IMR-90 (cell line): ENCODE measurements at regions not wholly inside any gene's neighbourhood (a gene's known extent, or its start where the extent isn't known, plus 50 kb on each side); places are given as distances from the start of the nearest gene placed in this dataset.
A peak's percentile ranks its signal among the peaks of the same experiment; 100 is the strongest.

Experiments used
- ATAC-seq: fragments of 200-7000 bp; cut with Tn5 transposase; 2 replicates; pipeline ENCODE4 v1.9.1; 2020; ENCODE audit warnings: low read depth, mild to moderate bottlenecking, moderate library complexity
- BruUV-seq: library from RNA; stranded (reverse); fragments of 400-500 nt; replicated peaks from 2 replicates; lab custom pipeline; 2021; lab: Mats Ljungman, UMichigan
- CTCF ChIA-PET: fragments of 300-600 bp; formaldehyde crosslinking; extraction: SDS; loops from one replicate; lab custom pipeline; 2021; ENCODE audit warnings: antibody characterized with exemption; lab: Yijun Ruan, JAX
- POLR2A ChIA-PET: fragments of 300-600 bp; sonication (Branson Sonifier 250); formaldehyde crosslinking; loops from one replicate; lab custom pipeline; 2022; ENCODE audit warnings: antibody characterized with exemption; ENCODE audit not compliant: unreplicated experiment; lab: Charles Lee
- DNase-seq: peaks from one replicate; pipeline ENCODE4 v3.0.0; 2013
- H2AFZ ChIP-seq: replicated peaks from 2 replicates; pipeline ENCODE3; 2013; ENCODE audit warnings: low read length, mild to moderate bottlenecking; ENCODE audit not compliant: poor library complexity
- H2AK5ac ChIP-seq: 2 replicates; pipeline ENCODE4 v1.6.1; 2013; ENCODE audit warnings: low read depth, low read length, inconsistent platforms
- H2AK9ac ChIP-seq: replicated peaks from 2 replicates; pipeline ENCODE3; 2013; ENCODE audit warnings: mild to moderate bottlenecking, low read depth, low read length, moderate library complexity; ENCODE audit not compliant: poor library complexity
- H2BK120ac ChIP-seq: 2 replicates; pipeline ENCODE4 v1.6.1; 2013; ENCODE audit warnings: low read depth, low read length, inconsistent platforms
- H2BK15ac ChIP-seq: 3 replicates; pipeline ENCODE4 v1.6.1; 2013; ENCODE audit warnings: low read depth, low read length, inconsistent platforms
- H2BK20ac ChIP-seq: 2 replicates; pipeline ENCODE4 v1.6.1; 2013; ENCODE audit warnings: low read depth, mild to moderate bottlenecking, inconsistent platforms, low read length, moderate library complexity
- H2BK5ac ChIP-seq: 2 replicates; pipeline ENCODE4 v1.6.1; 2013; ENCODE audit warnings: mild to moderate bottlenecking, low read depth, low read length, inconsistent platforms; ENCODE audit not compliant: poor library complexity, severe bottlenecking
- H3K14ac ChIP-seq: replicated peaks from 2 replicates; pipeline ENCODE4 v1.6.1; 2013; ENCODE audit warnings: low read depth, low read length, inconsistent platforms
- H3K18ac ChIP-seq: 2 replicates; pipeline ENCODE4 v1.6.1; 2013; ENCODE audit warnings: low read depth, low read length, control low read depth
- H3K23ac ChIP-seq: 2 replicates; pipeline ENCODE4 v1.6.1; 2013; ENCODE audit warnings: low read depth, low read length, inconsistent platforms
- H3K27ac ChIP-seq: 2 replicates; pipeline ENCODE4 v1.5.1; 2013; ENCODE audit warnings: mild to moderate bottlenecking, control low read depth, low read length; ENCODE audit not compliant: insufficient read depth
- H3K27me3 ChIP-seq: 2 replicates; pipeline ENCODE4 v1.6.1; 2013; ENCODE audit warnings: low read length; ENCODE audit not compliant: control insufficient read depth, insufficient read depth
- H3K36me3 ChIP-seq: 2 replicates; pipeline ENCODE4 v1.6.1; 2013; ENCODE audit warnings: low read length, mixed read lengths; ENCODE audit not compliant: control insufficient read depth, insufficient read depth
- H3K4ac ChIP-seq: 2 replicates; pipeline ENCODE4 v1.6.1; 2013; ENCODE audit warnings: low read depth, low read length, inconsistent platforms
- H3K4me1 ChIP-seq: 2 replicates; pipeline ENCODE4 v1.6.1; 2013; ENCODE audit warnings: low read length, mixed read lengths; ENCODE audit not compliant: control insufficient read depth, insufficient read depth
- H3K4me2 ChIP-seq: 2 replicates; pipeline ENCODE4 v1.6.1; 2013; ENCODE audit warnings: low read depth, mild to moderate bottlenecking, control low read depth, low read length, moderate library complexity
- H3K4me3 ChIP-seq: 2 replicates; pipeline ENCODE4 v1.5.1; 2013; ENCODE audit warnings: low read depth, mild to moderate bottlenecking, control low read depth, low read length, moderate library complexity; ENCODE audit not compliant: insufficient read depth
- H3K56ac ChIP-seq: 2 replicates; pipeline ENCODE4 v1.6.1; 2013; ENCODE audit warnings: low read length, inconsistent platforms; ENCODE audit not compliant: insufficient read depth; ENCODE audit errors: extremely low read depth
- H3K79me1 ChIP-seq, 2 experiments: 2 replicates each; pipeline ENCODE4 v1.6.1; 2013; ENCODE audit warnings: low read length in 2 of 2, inconsistent platforms in 1 of 2, low read depth in 1 of 2
- H3K9ac ChIP-seq: 2 replicates; pipeline ENCODE4 v1.6.1; 2013; ENCODE audit warnings: low read depth, low read length, control low read depth
- H3K9me1 ChIP-seq: 2 replicates; pipeline ENCODE4 v1.6.1; 2013; ENCODE audit warnings: low read length, inconsistent platforms; ENCODE audit not compliant: insufficient read depth
- H3K9me3 ChIP-seq: 2 replicates; pipeline ENCODE4 v1.6.1; 2013; ENCODE audit warnings: low read length; ENCODE audit not compliant: control insufficient read depth, insufficient read depth
- H4K20me1 ChIP-seq: 2 replicates; pipeline ENCODE4 v1.6.1; 2013; ENCODE audit warnings: low read length, inconsistent platforms; ENCODE audit not compliant: insufficient read depth
- H4K5ac ChIP-seq: 2 replicates; pipeline ENCODE4 v1.6.1; 2013; ENCODE audit warnings: mild to moderate bottlenecking, low read depth, low read length, control low read depth
- H4K8ac ChIP-seq, 2 experiments: 2 replicates each; pipeline ENCODE4 v1.6.1; 2013; ENCODE audit warnings: low read depth in 2 of 2, low read length in 2 of 2, control low read depth in 1 of 2, inconsistent platforms in 1 of 2
- H4K91ac ChIP-seq: 2 replicates; pipeline ENCODE4 v1.6.1; 2013; ENCODE audit warnings: low read depth, low read length, inconsistent platforms; ENCODE audit not compliant: insufficient read depth
- BHLHE40 ChIP-seq: fragments of 150-350 bp; IDR thresholded peaks from 2 replicates; pipeline ENCODE4 v1.6.1; 2016; ENCODE audit warnings: mild to moderate bottlenecking, low read depth, low read length
- CEBPB ChIP-seq: IDR thresholded peaks from 2 replicates; pipeline ENCODE4 v1.6.1; 2012; ENCODE audit warnings: low read depth, low read length, improper control_type of control experiment
- CHD1 ChIP-seq: IDR thresholded peaks from 2 replicates; pipeline ENCODE4 v1.6.1; 2012; ENCODE audit warnings: low read depth, low read length, improper control_type of control experiment
- ELK1 ChIP-seq: fragments of 150-350 bp; IDR thresholded peaks from 2 replicates; pipeline ENCODE4 v1.6.1; 2016; ENCODE audit warnings: low read depth, mild to moderate bottlenecking, low read length, moderate library complexity, borderline replicate concordance
- FOS ChIP-seq: fragments of 150-350 bp; IDR thresholded peaks from 2 replicates; pipeline ENCODE4 v1.6.1; 2016; ENCODE audit warnings: low read depth, low read length
- MAFK ChIP-seq: IDR thresholded peaks from 2 replicates; pipeline ENCODE4 v1.6.1; 2012; ENCODE audit warnings: low read depth, low read length, improper control_type of control experiment
- MAZ ChIP-seq: IDR thresholded peaks from 2 replicates; pipeline ENCODE4 v1.6.1; 2012; ENCODE audit warnings: low read depth, mild to moderate bottlenecking, low read length, improper control_type of control experiment, moderate library complexity, borderline replicate concordance
- MXI1 ChIP-seq: IDR thresholded peaks from 2 replicates; pipeline ENCODE4 v1.6.1; 2012; ENCODE audit warnings: low read depth, mild to moderate bottlenecking, low read length, moderate library complexity, borderline replicate concordance
- NFE2L2 ChIP-seq: fragments of 150-350 bp; IDR thresholded peaks from 2 replicates; pipeline ENCODE4 v1.6.1; 2016; ENCODE audit warnings: low read depth, mild to moderate bottlenecking, low read length
- RFX5 ChIP-seq: IDR thresholded peaks from 2 replicates; pipeline ENCODE4 v1.8.0; 2012; ENCODE audit warnings: low read depth, mild to moderate bottlenecking, low read length, moderate library complexity
- SMC3 ChIP-seq: fragments of 150-350 bp; IDR thresholded peaks from 2 replicates; pipeline ENCODE4 v1.6.1; 2016; ENCODE audit warnings: low read depth, mild to moderate bottlenecking, antibody characterized with exemption, low read length, moderate library complexity
- USF2 ChIP-seq: fragments of 150-350 bp; IDR thresholded peaks from 2 replicates; pipeline ENCODE4 v1.6.1; 2017; ENCODE audit warnings: mild to moderate bottlenecking, antibody characterized with exemption, low read length, low read depth
- WGBS, 2 experiments: methylation state at CpG; one replicate each; pipeline versions ENCODE4 v1.1.5 to v1.1.7; 2013; ENCODE audit warnings: missing lambda C conversion rate in 2 of 2; ENCODE audit not compliant: insufficient read length in 1 of 2; ENCODE audit errors: extremely low coverage in 2 of 2; 5-methylcytosine and 5-hydroxymethylcytosine counted together
- dilution Hi-C: fragments of 300-500 bp; cut with HindIII; formaldehyde crosslinking; loops from one replicate; pipeline ENCODE4 v1.14.3; 2018; ENCODE audit warnings: low sequenced_read_pairs; ENCODE audit not compliant: unreplicated experiment
- in situ Hi-C: fragments of 300-500 bp; cut with MboI; formaldehyde crosslinking; loops from 3 replicates; pipeline ENCODE4 v1.14.3; 2019; ENCODE audit warnings: low sequenced_read_pairs, inconsistent platforms, mixed read lengths
- intact Hi-C: fragments of 100-400 bp; cut with micrococcal nuclease; formaldehyde crosslinking; loops from 2 replicates; pipeline ENCODE4 v1.10.0; 2022

- in situ Hi-C loops, result no loop called here
- Histone ChIP-seq H3K9me1 (peaks cover 3% of the 10 kb centered on the region; the same call in 1 of the 2 replicates), H4K91ac (peak overlapping the region; percentile 54), H3K23ac (peak overlapping the region; percentile 15; the same call in 1 of the 2 replicates), H3K27ac (no peak overlapping the region; the same call in 1 of the 2 replicates), H3K36me3 (no peaks in the 10 kb centered on the region), H3K4ac (peak overlapping the region; percentile 84), H3K27me3 (no peaks in the 10 kb centered on the region), H2AK9ac (no peak overlapping the region), H3K18ac (no peak overlapping the region), H4K8ac (peak overlapping the region; percentile 83 to 88; a peak in 3 of 4 replicates), H2BK5ac (peak overlapping the region; percentile 33), H3K4me3 (no peak overlapping the region), H3K14ac (peak overlapping the region; percentile 21), H2AK5ac (peak overlapping the region; percentile 75; the same call in 1 of the 2 replicates), H4K5ac (peak overlapping the region; percentile 56), H2BK15ac (peak overlapping the region; percentile 12; the same call in 1 of the 3 replicates), H3K4me2 (no peak overlapping the region), H2BK120ac (peak overlapping the region; percentile 85), H3K9me3 (no peaks in the 10 kb centered on the region), H4K20me1 (no peaks in the 10 kb centered on the region), H3K4me1 (peaks cover 9% of the 10 kb centered on the region; the same call in 1 of the 2 replicates), H3K56ac (no peak overlapping the region), H2AFZ (peak overlapping the region; percentile 86), H3K9ac (no peak overlapping the region), H3K79me1 (no peaks in the 10 kb centered on the region), H2BK20ac (peak overlapping the region; percentile 76)
- no peak for DNase-seq
- ChIA-PET CTCF (no interaction called here), POLR2A (no interaction called here)
- dilution Hi-C loops, result no loop called here
- no TSS peak for BruUV-seq
- intact Hi-C loops, result loop anchor here (10.0 kb wide), 1 partner anchor 354 kb away; no protein-coding TSS in a partner anchor
- ATAC-seq, result no peak; the same call in 1 of the 2 replicates
- 45% methylated on average over 6 of the region's 18 CpGs; no CpG with 5 or more reads in 1 of the 2 experiments for WGBS, 2 experiments
- TF ChIP-seq BHLHE40 (no peak), ELK1 (no peak), FOS (no peak), MXI1 (no peak), MAZ (no peak), USF2 (no peak), NFE2L2 (no peak), CEBPB (no peak), CHD1 (no peak), RFX5 (no peak), SMC3 (no peak), MAFK (no peak)
Observed at GRCh38 chr16:86150641-86151238, 251.8 kb downstream of the IRF8 start.
